ENCODE measurements at regions not wholly inside any gene's neighbourhood (a gene's known extent, or its start where the extent isn't known, plus 50 kb on each side); places are given as distances from the start of the nearest gene placed in this dataset.
A peak's percentile ranks its signal among the peaks of the same experiment; 100 is the strongest.

GRCh38 chr10:3631291-3631690 is 153.7 kb downstream of the KLF6 start:
- Histone ChIP-seq H3K4me1 (peaks cover 0 to 14% (median 6%) of the 10 kb centered on the region in 3 donors), H3K36me3 (no peaks in the 10 kb centered on the region), H3K9me3 (no peaks in the 10 kb centered on the region), H3K27me3 (no peaks in the 10 kb centered on the region), H3K4me3 (no peak overlapping the region), H3K27ac (no peak overlapping the region)
- 92% methylated on average over 2 of the region's 2 CpGs for WGBS, 2 donors
- TF ChIP-seq CTCF (IDR thresholded peaks at IDR 0.05) (no peak), POLR2A (IDR thresholded peaks at IDR 0.05) (no peak)
- DNase-seq = no peak
- intact Hi-C loops (cut with DNase I) = no loop called here

GRCh38 chr10:3625959-3626751 is 158.9 kb downstream of the KLF6 start:
- no peak for DNase-seq
- no peaks in the 10 kb centered on the region for H3K36me3 ChIP-seq
- H3K4me1 ChIP-seq = peaks cover 0 to 25% (median 3%) of the 10 kb centered on the region in 3 donors
- no peak overlapping the region for H3K4me3 ChIP-seq
- no peak overlapping the region for H3K27ac ChIP-seq
- TF ChIP-seq POLR2A (IDR thresholded peaks at IDR 0.05) = no peak
- TF ChIP-seq CTCF (IDR thresholded peaks at IDR 0.05) = no peak
- H3K9me3 ChIP-seq = peaks cover 0 to under 1% (median 0%) of the 10 kb centered on the region in 3 donors
- intact Hi-C loops (cut with DNase I) = no loop called here
- no peaks in the 10 kb centered on the region for H3K27me3 ChIP-seq
- 78 to 79% methylated on average over 11 of the region's 11 CpGs for WGBS, 2 donors

GRCh38 chr10:3624367-3624766 is 160.6 kb downstream of the KLF6 start:
- H3K4me3 ChIP-seq = no peak overlapping the region

GRCh38 chr10:3623746-3624145 is 161.3 kb downstream of the KLF6 start:
- intact Hi-C loops (cut with DNase I) = no loop called here
- H3K27ac ChIP-seq = peak overlapping the region in 3 of 4 donors; percentile 62 to 72 (median 62)
- no peaks in the 10 kb centered on the region for H3K36me3 ChIP-seq
- WGBS, 2 donors = 37 to 76% methylated on average over 7 of the region's 7 CpGs
- H3K9me3 ChIP-seq = peaks cover 0 to 7% (median 0%) of the 10 kb centered on the region in 3 donors
- H3K27me3 ChIP-seq = no peaks in the 10 kb centered on the region
- H3K4me1 ChIP-seq = peaks cover 0 to 25% (median 3%) of the 10 kb centered on the region in 3 donors
- TF ChIP-seq POLR2A (IDR thresholded peaks at IDR 0.05) (no peak), CTCF (IDR thresholded peaks at IDR 0.05) (no peak)
- H3K4me3 ChIP-seq = peak overlapping the region in 1 of 4 donors; percentile 7
- DNase-seq = no peak

More at GRCh38 chr10:3624367-3624766, 160.6 kb downstream of the KLF6 start:
- no peak for DNase-seq
- Histone ChIP-seq H3K9me3 (peaks cover 0 to 7% (median 0%) of the 10 kb centered on the region in 3 donors), H3K4me1 (peaks cover 0 to 25% (median 3%) of the 10 kb centered on the region in 3 donors), H3K36me3 (no peaks in the 10 kb centered on the region), H3K27me3 (no peaks in the 10 kb centered on the region), H3K27ac (peak overlapping the region; percentile 15 to 72 (median 62))
- TF ChIP-seq POLR2A (IDR thresholded peaks at IDR 0.05) = no peak
- TF ChIP-seq CTCF (IDR thresholded peaks at IDR 0.05) = no peak
- WGBS, 2 donors = 71 to 73% methylated on average over 8 of the region's 8 CpGs
- intact Hi-C loops (cut with DNase I) = no loop called here

GRCh38 chr10:3622845-3623621 is 162.0 kb downstream of the KLF6 start:
- peaks cover 0 to 25% (median 3%) of the 10 kb centered on the region in 3 donors for H3K4me1 ChIP-seq
- no peaks in the 10 kb centered on the region for H3K36me3 ChIP-seq
- H3K4me3 ChIP-seq = no peak overlapping the region
- no peak for TF ChIP-seq CTCF (IDR thresholded peaks at IDR 0.05)
- no peak for TF ChIP-seq POLR2A (IDR thresholded peaks at IDR 0.05)
- no peak for DNase-seq
- peak overlapping the region in 3 of 4 donors; percentile 24 to 72 (median 34) for H3K27ac ChIP-seq
- intact Hi-C loops (cut with DNase I) = no loop called here
- WGBS, 2 donors = 70 to 77% methylated on average over 3 of the region's 3 CpGs
- peaks cover 0 to 7% (median 0%) of the 10 kb centered on the region in 3 donors for H3K9me3 ChIP-seq
- H3K27me3 ChIP-seq = no peaks in the 10 kb centered on the region
